ENCODE measurements at regions not wholly inside any gene's neighbourhood (a gene's known extent, or its start where the extent isn't known, plus 50 kb on each side); places are given as distances from the start of the nearest gene placed in this dataset.
"Not testable (repeated sequence)": the region's sequence is repeated elsewhere in the genome, so short reads cannot be mapped to it uniquely, and the experiment has no call there.

- no peaks in the 10 kb centered on the region for H3K4me1 Mint-ChIP-seq (ENCODE audit: low read depth)
- no peak overlapping the region for H3K4me3 Mint-ChIP-seq
- intact Hi-C loops (cut with micrococcal nuclease): no loop called here
- H3K36me3 Mint-ChIP-seq (ENCODE audit: low read depth): no peaks in the 10 kb centered on the region
- no peaks in the 10 kb centered on the region for H3K27me3 Mint-ChIP-seq (ENCODE audit: insufficient read depth)
- H3K27ac Mint-ChIP-seq: no peak overlapping the region
- DNase-seq (ENCODE audit: low spot score): no peak
- peaks cover 7% of the 10 kb centered on the region for H3K9me3 Mint-ChIP-seq
These were observed 893.3 kb upstream of the GBE1 start for GRCh38 chr3:82654708-82655107.

- intact Hi-C loops (cut with micrococcal nuclease): no loop called here
- peaks cover 6% of the 10 kb centered on the region for H3K9me3 Mint-ChIP-seq
- no peak overlapping the region for H3K4me3 Mint-ChIP-seq
- no peaks in the 10 kb centered on the region for H3K4me1 Mint-ChIP-seq (ENCODE audit: low read depth)
- no peak overlapping the region for H3K27ac Mint-ChIP-seq
- no peaks in the 10 kb centered on the region for H3K27me3 Mint-ChIP-seq (ENCODE audit: insufficient read depth)
- no peak for DNase-seq (ENCODE audit: low spot score)
- H3K36me3 Mint-ChIP-seq (ENCODE audit: low read depth): no peaks in the 10 kb centered on the region
These were observed 882.5 kb upstream of the GBE1 start for GRCh38 chr3:82643948-82644347.

- Mint-ChIP-seq H3K9me3 (peaks cover 6% of the 10 kb centered on the region), H3K4me1 (ENCODE audit: low read depth) (no peaks in the 10 kb centered on the region), H3K36me3 (ENCODE audit: low read depth) (no peaks in the 10 kb centered on the region), H3K4me3 (no peak overlapping the region), H3K27ac (no peak overlapping the region), H3K27me3 (ENCODE audit: insufficient read depth) (no peaks in the 10 kb centered on the region)
- no peak for DNase-seq (ENCODE audit: low spot score)
- intact Hi-C loops (cut with micrococcal nuclease): no loop called here
These were observed 880.3 kb upstream of the GBE1 start for GRCh38 chr3:82641701-82642100.

- Mint-ChIP-seq H3K36me3 (ENCODE audit: low read depth) (no peaks in the 10 kb centered on the region), H3K9me3 (peaks cover 6% of the 10 kb centered on the region), H3K27ac (no peak overlapping the region), H3K27me3 (ENCODE audit: insufficient read depth) (no peaks in the 10 kb centered on the region), H3K4me1 (ENCODE audit: low read depth) (no peaks in the 10 kb centered on the region), H3K4me3 (no peak overlapping the region)
- intact Hi-C loops (cut with micrococcal nuclease): no loop called here
- no peak for DNase-seq (ENCODE audit: low spot score)
These were observed 878.8 kb upstream of the GBE1 start for GRCh38 chr3:82640254-82640653.

- intact Hi-C loops (cut with micrococcal nuclease): no loop called here
- no peak for DNase-seq (ENCODE audit: low spot score)
- H3K4me3 Mint-ChIP-seq: no peak overlapping the region
- H3K27me3 Mint-ChIP-seq (ENCODE audit: insufficient read depth): no peaks in the 10 kb centered on the region
- no peaks in the 10 kb centered on the region for H3K4me1 Mint-ChIP-seq (ENCODE audit: low read depth)
- H3K9me3 Mint-ChIP-seq: no peaks in the 10 kb centered on the region
- H3K36me3 Mint-ChIP-seq (ENCODE audit: low read depth): no peaks in the 10 kb centered on the region
- no peak overlapping the region for H3K27ac Mint-ChIP-seq
These were observed 876.1 kb upstream of the GBE1 start for GRCh38 chr3:82637574-82637973.

GRCh38 chr3:82636177-82636576 is 874.7 kb upstream of the GBE1 start:
- H3K27ac Mint-ChIP-seq: no peak overlapping the region
- no peak overlapping the region for H3K4me3 Mint-ChIP-seq
- H3K36me3 Mint-ChIP-seq (ENCODE audit: low read depth): no peaks in the 10 kb centered on the region
- no peaks in the 10 kb centered on the region for H3K9me3 Mint-ChIP-seq
- H3K27me3 Mint-ChIP-seq (ENCODE audit: insufficient read depth): no peaks in the 10 kb centered on the region
- H3K4me1 Mint-ChIP-seq (ENCODE audit: low read depth): no peaks in the 10 kb centered on the region
- no peak for DNase-seq (ENCODE audit: low spot score)
- intact Hi-C loops (cut with micrococcal nuclease): no loop called here

- Mint-ChIP-seq H3K27ac (no peak overlapping the region), H3K4me3 (no peak overlapping the region), H3K4me1 (ENCODE audit: low read depth) (no peaks in the 10 kb centered on the region), H3K36me3 (ENCODE audit: low read depth) (no peaks in the 10 kb centered on the region), H3K9me3 (peaks cover 5% of the 10 kb centered on the region), H3K27me3 (ENCODE audit: insufficient read depth) (no peaks in the 10 kb centered on the region)
- intact Hi-C loops (cut with micrococcal nuclease): no loop called here
- DNase-seq (ENCODE audit: low spot score): no peak
These were observed 871.9 kb upstream of the GBE1 start for GRCh38 chr3:82633319-82633718.

GRCh38 chr3:82629937-82630336 is 868.5 kb upstream of the GBE1 start:
- Mint-ChIP-seq H3K27ac (no peak overlapping the region), H3K27me3 (ENCODE audit: insufficient read depth) (no peaks in the 10 kb centered on the region)
- intact Hi-C loops (cut with micrococcal nuclease): no loop called here

GRCh38 chr3:82628385-82629014 is 867.1 kb upstream of the GBE1 start:
- intact Hi-C loops (cut with micrococcal nuclease): no loop called here
- no peaks in the 10 kb centered on the region for H3K36me3 Mint-ChIP-seq (ENCODE audit: low read depth)
- H3K4me1 Mint-ChIP-seq (ENCODE audit: low read depth): no peaks in the 10 kb centered on the region
- no peak overlapping the region for H3K4me3 Mint-ChIP-seq
- no peak for DNase-seq (ENCODE audit: low spot score)
- H3K27ac Mint-ChIP-seq: no peak overlapping the region
- no peaks in the 10 kb centered on the region for H3K27me3 Mint-ChIP-seq (ENCODE audit: insufficient read depth)
- peaks cover 13% of the 10 kb centered on the region for H3K9me3 Mint-ChIP-seq

More at GRCh38 chr3:82629937-82630336, 868.5 kb upstream of the GBE1 start:
- H3K9me3 Mint-ChIP-seq: peaks cover 10% of the 10 kb centered on the region
- H3K36me3 Mint-ChIP-seq (ENCODE audit: low read depth): no peaks in the 10 kb centered on the region
- no peak for DNase-seq (ENCODE audit: low spot score)
- H3K4me1 Mint-ChIP-seq (ENCODE audit: low read depth): no peaks in the 10 kb centered on the region
- no peak overlapping the region for H3K4me3 Mint-ChIP-seq

- Mint-ChIP-seq H3K27me3 (ENCODE audit: insufficient read depth) (no peaks in the 10 kb centered on the region), H3K9me3 (peaks cover 13% of the 10 kb centered on the region), H3K4me1 (ENCODE audit: low read depth) (no peaks in the 10 kb centered on the region), H3K4me3 (no peak overlapping the region), H3K36me3 (ENCODE audit: low read depth) (no peaks in the 10 kb centered on the region), H3K27ac (no peak overlapping the region)
- DNase-seq (ENCODE audit: low spot score): no peak
- intact Hi-C loops (cut with micrococcal nuclease): no loop called here
These were observed 866.3 kb upstream of the GBE1 start for GRCh38 chr3:82627733-82628132.

- H3K27me3 Mint-ChIP-seq (ENCODE audit: insufficient read depth); H3K4me1 Mint-ChIP-seq (ENCODE audit: low read depth); DNase-seq (ENCODE audit: low spot score); H3K27ac Mint-ChIP-seq; H3K36me3 Mint-ChIP-seq (ENCODE audit: low read depth); intact Hi-C loops (cut with micrococcal nuclease); H3K4me3 Mint-ChIP-seq: not testable (repeated sequence)
- peaks cover 12% of the 10 kb centered on the region for H3K9me3 Mint-ChIP-seq
These were observed 859.3 kb upstream of the GBE1 start for GRCh38 chr3:82620744-82621143.

- intact Hi-C loops (cut with micrococcal nuclease): no loop called here
- Mint-ChIP-seq H3K4me1 (ENCODE audit: low read depth) (no peaks in the 10 kb centered on the region), H3K36me3 (ENCODE audit: low read depth) (no peaks in the 10 kb centered on the region), H3K4me3 (no peak overlapping the region), H3K27ac (no peak overlapping the region), H3K27me3 (ENCODE audit: insufficient read depth) (no peaks in the 10 kb centered on the region), H3K9me3 (peaks cover 9% of the 10 kb centered on the region)
- no peak for DNase-seq (ENCODE audit: low spot score)
These were observed 857.1 kb upstream of the GBE1 start for GRCh38 chr3:82618594-82618993.

- Mint-ChIP-seq H3K27ac (no peak overlapping the region), H3K4me1 (ENCODE audit: low read depth) (no peaks in the 10 kb centered on the region), H3K9me3 (peaks cover 22% of the 10 kb centered on the region), H3K27me3 (ENCODE audit: insufficient read depth) (no peaks in the 10 kb centered on the region), H3K36me3 (ENCODE audit: low read depth) (no peaks in the 10 kb centered on the region), H3K4me3 (no peak overlapping the region)
- no peak for DNase-seq (ENCODE audit: low spot score)
- intact Hi-C loops (cut with micrococcal nuclease): no loop called here
These were observed 848.8 kb upstream of the GBE1 start for GRCh38 chr3:82610236-82610635.

GRCh38 chr3:82607391-82607790 is 845.9 kb upstream of the GBE1 start:
- intact Hi-C loops (cut with micrococcal nuclease): no loop called here
- H3K9me3 Mint-ChIP-seq: peaks cover 22% of the 10 kb centered on the region
- no peaks in the 10 kb centered on the region for H3K4me1 Mint-ChIP-seq (ENCODE audit: low read depth)
- no peak for DNase-seq (ENCODE audit: low spot score)
- no peak overlapping the region for H3K4me3 Mint-ChIP-seq
- H3K27ac Mint-ChIP-seq: no peak overlapping the region
- H3K27me3 Mint-ChIP-seq (ENCODE audit: insufficient read depth): no peaks in the 10 kb centered on the region
- no peaks in the 10 kb centered on the region for H3K36me3 Mint-ChIP-seq (ENCODE audit: low read depth)
